Lung microvascular endothelial cell (primary cell): ENCODE measurements at regions not wholly inside any gene's neighbourhood (a gene's known extent, or its start where the extent isn't known, plus 50 kb on each side); places are given as distances from the start of the nearest gene placed in this dataset.
"Not testable (repeated sequence)": the region's sequence is repeated elsewhere in the genome, so short reads cannot be mapped to it uniquely, and the experiment has no call there.

Source experiments
- DNase-seq, 2 donors: peaks; one replicate each; pipeline versions ENCODE4 v3.0.0 to v3.0.0-alpha.2; 2010; ENCODE audit warnings: low read depth in 2 of 2

DNA sequence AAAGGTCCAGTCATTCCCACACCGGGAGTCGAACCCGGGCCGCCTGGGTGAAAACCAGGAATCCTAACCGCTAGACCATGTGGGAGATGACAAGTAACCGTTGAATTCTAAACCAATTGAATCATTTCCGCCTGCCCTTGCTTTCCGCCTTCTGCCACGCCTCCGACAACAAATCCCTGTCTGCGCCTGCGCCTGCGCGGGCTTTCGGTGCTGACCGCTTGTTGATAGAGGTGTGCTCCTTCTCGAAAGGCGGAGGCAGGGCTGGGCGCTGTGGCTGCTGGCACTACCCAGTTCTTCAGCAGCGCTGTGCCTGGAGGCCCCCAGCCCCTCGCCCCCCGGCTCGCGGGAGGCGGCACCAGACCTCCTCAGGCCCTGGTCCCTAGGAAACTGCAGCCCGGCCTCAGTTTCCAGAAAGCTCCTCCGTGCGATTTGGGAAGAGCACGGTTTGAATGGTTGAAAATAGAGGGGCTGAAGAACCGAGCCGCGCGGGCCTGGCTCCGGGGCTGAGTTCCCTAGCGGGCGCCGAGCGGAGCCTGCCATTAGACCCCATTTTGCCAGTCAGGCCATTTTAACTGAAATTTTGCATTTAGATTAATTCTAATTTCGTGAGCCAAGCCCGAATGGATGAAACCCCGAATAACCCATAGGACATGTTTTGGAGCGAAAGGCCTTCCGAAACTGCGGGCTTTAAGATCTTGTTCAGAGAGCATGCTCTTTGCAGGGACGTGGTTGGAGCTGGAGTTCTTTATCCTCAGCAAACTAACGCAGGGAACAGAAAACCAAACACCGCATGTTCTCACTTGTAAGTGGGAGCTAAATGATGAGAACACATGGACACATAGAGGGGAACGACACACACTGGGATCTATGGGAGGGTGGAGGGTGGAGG is 219.3 kb upstream of the ATP10A start:
- peak; percentile 96 for DNase-seq

DNA sequence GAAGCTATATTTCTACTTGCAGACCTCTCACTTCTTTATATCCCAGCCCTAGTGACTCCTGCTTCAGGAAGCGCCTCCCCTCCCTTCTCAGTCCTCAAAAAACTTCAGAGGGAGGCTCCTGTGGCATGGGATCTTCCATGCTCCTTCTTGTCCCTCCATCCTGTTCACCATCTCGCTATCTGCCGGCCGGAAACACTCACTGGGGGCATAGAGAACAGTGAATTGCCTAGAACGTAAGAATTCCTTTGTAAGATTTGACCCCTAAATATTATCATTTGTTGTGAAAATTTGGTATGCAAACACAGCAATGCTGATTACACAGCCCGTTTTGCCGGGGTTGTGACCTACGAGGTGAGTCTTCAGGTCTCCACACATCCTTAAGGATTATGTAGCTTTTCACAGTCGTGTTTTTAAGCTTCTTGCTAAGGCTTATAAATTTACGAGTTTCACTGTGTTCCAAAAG is 218.7 kb upstream of the ATP10A start:
- no peak for DNase-seq

DNA sequence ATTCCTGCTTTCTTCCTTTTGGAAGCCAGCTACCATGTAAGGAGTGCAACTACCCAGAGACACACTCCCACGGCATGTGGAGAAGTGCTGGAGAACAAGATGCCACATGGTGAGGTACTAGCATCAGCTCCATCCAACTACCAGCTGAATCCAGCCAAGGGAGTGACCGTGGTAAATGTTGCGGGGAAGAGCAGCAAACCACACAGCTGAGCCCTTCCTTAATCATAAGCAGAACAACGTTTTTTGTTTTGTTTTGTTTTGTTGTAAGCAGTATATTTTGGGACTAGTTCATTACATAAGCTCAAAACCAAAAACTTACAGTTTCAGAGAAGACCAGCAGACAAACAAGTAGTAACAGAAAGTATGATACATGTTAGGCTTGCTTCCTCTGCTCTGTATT is 212.6 kb upstream of the ATP10A start:
- DNase-seq: no peak

DNA sequence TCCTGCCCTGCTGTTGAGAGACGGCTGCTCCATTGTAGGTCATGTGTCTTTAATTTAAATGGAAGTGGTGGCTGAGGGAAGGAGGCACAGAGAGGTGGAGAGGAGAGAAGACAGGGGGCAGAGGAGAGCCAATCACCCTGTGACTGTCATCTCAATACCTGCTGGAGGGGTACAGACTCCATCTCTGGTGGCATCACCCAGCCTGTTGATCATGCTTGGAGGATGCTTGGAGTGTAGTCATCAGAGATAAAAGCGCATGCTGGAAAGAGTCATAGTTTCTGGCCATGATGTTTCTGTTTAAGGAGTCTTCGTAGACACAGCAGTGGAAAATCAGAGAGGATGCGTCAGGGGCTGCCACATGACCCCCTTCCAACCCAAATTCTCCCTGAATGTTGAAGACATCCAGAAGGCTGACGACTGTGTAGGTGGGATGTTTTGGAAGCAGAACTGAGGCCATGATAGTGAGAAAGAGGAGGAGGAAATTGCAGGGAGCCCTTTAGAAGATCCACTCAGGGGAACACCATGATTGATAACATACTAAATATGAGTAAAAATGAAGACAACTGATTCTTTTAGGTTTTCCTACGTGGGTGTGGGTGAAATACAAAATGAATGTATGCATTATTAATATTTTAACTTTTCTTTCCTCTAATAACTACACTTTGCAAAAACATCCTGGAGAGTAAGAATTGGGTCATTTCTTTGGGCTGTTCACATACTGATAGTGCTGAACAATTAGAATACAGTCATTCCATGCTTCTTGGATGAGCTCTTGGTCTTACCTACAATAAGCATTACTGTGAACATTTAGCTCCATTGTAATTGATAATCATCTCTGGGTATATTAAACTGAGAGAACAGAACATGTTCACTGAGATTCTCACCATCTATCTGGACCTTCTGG is 210.6 kb upstream of the ATP10A start:
- no peak for DNase-seq

- DNase-seq: no peak
Measured at GRCh38 chr15:26070095-26070532, 207.0 kb upstream of the ATP10A start.

DNA sequence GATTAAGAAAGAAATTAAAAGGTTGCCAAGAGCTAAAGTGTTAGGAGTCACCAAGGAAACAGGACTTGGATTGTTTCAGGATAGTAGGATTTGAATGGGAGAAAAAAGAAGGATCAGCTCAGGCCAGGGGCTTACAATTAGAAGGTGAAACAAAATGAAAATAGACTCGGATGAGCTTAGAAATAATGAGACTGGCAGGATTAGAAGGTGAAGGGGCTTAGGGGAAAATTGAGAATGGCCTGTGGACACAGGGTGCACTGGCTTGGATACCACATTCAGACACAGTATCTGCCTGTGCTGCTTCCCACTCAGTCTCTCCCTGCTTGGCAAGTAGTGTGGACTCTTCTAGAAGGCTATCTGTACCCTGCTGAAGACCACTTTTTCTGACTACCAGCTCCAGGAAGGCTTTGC is 206.1 kb upstream of the ATP10A start:
- no peak for DNase-seq

GRCh38 chr15:26066896-26067295 is 203.8 kb upstream of the ATP10A start:
- DNase-seq: no peak

- DNase-seq: no peak
Measured at GRCh38 chr15:26065723-26066122, 202.6 kb upstream of the ATP10A start.

GRCh38 chr15:26061248-26061647 is 198.1 kb upstream of the ATP10A start:
- no peak for DNase-seq

- not testable (repeated sequence) for DNase-seq
Measured at GRCh38 chr15:26056766-26057165, 193.6 kb upstream of the ATP10A start.

DNA sequence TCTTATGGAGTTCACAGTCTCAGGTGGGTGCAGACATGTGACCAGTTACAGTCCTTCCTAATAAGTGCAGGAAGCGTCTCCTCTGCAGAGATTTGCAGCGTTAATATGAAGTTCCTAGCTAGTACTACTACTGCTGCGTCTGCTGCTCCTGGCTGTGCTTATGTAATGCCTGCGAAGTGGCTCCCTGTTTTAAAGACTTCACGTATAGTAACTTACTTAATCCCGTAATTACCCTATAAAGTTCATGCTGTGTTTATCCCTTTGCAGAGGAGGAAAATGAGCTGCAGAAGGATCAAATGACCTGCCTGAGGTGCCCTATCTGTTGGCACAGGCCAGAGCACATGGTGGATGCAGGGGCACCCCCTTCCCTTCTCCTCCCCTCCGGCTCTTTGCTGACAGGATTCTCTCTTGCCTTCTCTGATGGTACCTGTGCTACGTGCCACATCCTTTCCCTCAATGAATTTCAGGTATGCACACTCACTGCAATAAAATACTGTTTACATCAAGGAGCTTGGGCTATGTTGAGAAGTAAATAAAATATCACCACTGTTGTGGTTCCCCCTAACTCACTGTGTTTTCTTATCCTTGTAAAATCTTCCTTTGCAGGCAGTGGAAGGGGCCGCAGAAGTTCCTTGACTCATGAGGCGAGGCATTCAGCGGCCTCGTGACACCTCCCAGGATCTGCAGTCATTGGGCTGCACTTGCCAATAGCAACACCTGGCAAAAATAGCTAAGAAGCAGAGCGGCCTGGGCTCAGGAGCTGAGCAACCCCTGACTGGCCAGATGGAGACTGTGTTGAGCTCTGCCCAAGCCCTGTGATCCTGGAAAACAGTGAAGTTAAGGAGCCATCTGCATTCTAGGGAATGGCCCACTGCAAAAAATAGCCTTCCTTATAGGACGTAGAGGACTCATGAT is 188.9 kb upstream of the ATP10A start:
- DNase-seq: no peak

GRCh38 chr15:26050984-26051383 is 187.9 kb upstream of the ATP10A start:
- DNase-seq: no peak

GRCh38 chr15:26049900-26050657 is 187.0 kb upstream of the ATP10A start:
- no peak for DNase-seq

- no peak for DNase-seq
Measured at GRCh38 chr15:26048669-26049068, 185.5 kb upstream of the ATP10A start.

DNA sequence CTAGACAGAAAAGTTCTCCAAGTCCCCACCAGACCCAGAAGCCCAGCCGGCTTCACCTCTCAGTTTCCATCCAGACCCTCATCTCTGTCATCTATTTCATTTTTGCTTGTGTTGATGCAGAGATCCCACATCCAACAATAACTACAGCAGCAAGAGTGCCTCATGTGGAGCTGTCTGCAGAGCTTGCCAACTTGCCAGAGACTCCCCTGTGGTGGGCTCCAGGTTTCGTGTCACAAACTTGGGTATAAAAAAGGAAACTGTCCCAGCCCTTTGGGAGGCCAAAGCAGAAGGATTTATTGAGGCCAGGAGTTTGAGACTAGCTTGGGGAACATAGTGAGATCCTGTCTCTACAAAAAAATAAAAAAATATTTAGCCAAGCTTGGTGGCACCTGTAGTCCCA is 182.4 kb upstream of the ATP10A start:
- no peak for DNase-seq

- no peak for DNase-seq
Measured at GRCh38 chr15:26043018-26043417, 179.9 kb upstream of the ATP10A start.

GRCh38 chr15:26038693-26039092 is 175.6 kb upstream of the ATP10A start:
- DNase-seq: no peak

GRCh38 chr15:26037369-26037768 is 174.2 kb upstream of the ATP10A start:
- no peak for DNase-seq

- no peak for DNase-seq
Measured at GRCh38 chr15:26033493-26033892, 170.4 kb upstream of the ATP10A start.

GRCh38 chr15:26032162-26032846 is 169.2 kb upstream of the ATP10A start:
- no peak for DNase-seq
